Gastrocnemius medialis (tissue), 4 donors: ENCODE measurements at regions not wholly inside any gene's neighbourhood (a gene's known extent, or its start where the extent isn't known, plus 50 kb on each side); places are given as distances from the start of the nearest gene placed in this dataset.

Experiments used
- POLR2A ChIP-seq, 2 donors: fragments of 450-650 bp; IDR thresholded peaks; one replicate each; pipeline ENCODE4 v1.6.1; 2017; ENCODE audit warnings: antibody characterized with exemption in 2 of 2, mild to moderate bottlenecking in 2 of 2, moderate library complexity in 2 of 2
- TF ChIP-seq, protein P1 (sequence below), 5 experiments: fragments of 450-650 bp in 3 of 5; fragments of 200-600 bp in 2 of 5; sonication (generic) in 2 of 5; IDR thresholded peaks in 4 of 5; conservative IDR thresholded peaks in 1 of 5; 1 replicate in 4 of 5; 2 replicates in 1 of 5; pipeline ENCODE4 v1.5.1; 2016 to 2019; ENCODE audit warnings: antibody characterized with exemption in 5 of 5, mild to moderate bottlenecking in 3 of 5, moderate library complexity in 3 of 5

DNA sequence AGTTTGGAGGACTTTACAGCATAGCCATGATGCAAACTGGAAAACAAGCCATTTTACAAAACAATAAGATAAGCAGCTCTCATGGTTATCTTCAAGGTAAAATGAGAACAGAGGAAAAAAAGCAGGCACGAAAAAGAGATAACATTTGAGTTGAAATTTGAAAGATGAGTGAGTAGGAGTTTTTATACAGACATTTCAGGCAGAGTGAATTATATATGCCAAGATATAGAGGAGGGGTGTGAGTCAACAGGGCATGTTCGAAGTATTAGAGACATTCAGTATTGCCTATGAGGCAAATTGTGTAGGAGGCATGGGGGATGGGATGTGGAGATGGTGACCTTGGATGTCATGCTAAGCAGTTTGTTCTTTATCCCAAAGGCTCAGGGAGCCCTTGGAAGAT, 240.5 kb upstream of the MAN1A1 start:
- TF ChIP-seq, protein P1, sequence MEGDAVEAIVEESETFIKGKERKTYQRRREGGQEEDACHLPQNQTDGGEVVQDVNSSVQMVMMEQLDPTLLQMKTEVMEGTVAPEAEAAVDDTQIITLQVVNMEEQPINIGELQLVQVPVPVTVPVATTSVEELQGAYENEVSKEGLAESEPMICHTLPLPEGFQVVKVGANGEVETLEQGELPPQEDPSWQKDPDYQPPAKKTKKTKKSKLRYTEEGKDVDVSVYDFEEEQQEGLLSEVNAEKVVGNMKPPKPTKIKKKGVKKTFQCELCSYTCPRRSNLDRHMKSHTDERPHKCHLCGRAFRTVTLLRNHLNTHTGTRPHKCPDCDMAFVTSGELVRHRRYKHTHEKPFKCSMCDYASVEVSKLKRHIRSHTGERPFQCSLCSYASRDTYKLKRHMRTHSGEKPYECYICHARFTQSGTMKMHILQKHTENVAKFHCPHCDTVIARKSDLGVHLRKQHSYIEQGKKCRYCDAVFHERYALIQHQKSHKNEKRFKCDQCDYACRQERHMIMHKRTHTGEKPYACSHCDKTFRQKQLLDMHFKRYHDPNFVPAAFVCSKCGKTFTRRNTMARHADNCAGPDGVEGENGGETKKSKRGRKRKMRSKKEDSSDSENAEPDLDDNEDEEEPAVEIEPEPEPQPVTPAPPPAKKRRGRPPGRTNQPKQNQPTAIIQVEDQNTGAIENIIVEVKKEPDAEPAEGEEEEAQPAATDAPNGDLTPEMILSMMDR (IDR thresholded peaks at IDR 0.05 in 4 of 5, conservative IDR thresholded peaks at IDR 0.05 in 1 of 5): no peak
- no peak for TF ChIP-seq POLR2A (IDR thresholded peaks at IDR 0.05)
